ENCODE measurements at regions not wholly inside any gene's neighbourhood (a gene's known extent, or its start where the extent isn't known, plus 50 kb on each side); places are given as distances from the start of the nearest gene placed in this dataset.

DNA sequence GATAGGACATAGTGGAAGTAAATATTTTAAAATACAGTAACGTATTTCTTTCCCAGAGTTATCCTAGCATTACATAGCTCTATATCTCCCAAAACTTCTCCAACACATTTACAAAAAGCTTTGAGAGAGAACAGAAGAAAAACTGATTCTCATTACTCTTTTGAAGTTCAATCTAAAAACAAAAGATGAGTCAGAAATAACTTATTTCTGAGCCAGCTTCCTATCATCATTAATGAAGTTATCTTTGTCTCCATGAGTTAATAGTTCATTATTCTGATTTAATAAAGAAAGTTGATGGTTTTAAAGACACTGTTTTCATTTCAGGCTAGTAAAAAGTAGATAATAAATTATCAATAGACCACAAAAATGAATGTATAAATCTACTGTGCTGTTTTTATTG lies 446.7 kb upstream of the SPRY2 start:
- ATAC-seq: no peak
- no peak for DNase-seq (ENCODE audit: low spot score in 2 of 2)
- Mint-ChIP-seq H3K9me3 (peaks cover 8 to 14% of the 10 kb centered on the region in 2 donors), H3K36me3 (no peaks in the 10 kb centered on the region), H3K27ac (no peak overlapping the region)

DNA sequence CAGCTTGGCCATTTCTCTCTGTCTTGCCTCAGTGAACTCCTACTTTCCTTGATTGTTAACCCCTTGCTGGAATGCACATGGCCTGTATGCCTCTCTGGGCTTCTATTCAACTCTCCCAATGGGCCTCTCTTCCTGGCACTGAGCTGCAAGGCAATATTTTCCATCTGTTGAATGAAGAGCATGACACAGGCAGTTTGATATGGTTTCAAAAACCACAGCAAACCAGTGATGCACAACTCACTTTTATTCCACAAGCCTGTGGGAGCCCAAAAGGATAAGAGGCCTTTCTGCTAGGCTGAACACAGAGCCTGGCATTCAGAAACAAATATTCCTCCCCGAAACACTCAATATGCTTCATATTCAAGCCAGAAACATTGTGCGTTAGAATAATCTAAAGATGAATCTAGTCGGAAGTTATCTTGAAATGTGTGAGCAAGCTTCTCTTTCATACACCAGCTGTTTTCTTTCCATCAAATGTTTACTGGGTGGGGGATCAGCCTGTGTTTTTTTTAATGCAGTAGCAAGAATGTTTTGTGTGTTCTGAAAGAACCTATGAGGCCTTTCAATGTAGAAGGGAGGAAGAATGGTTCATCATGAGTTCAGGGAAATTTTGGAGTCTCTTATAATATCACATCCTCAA lies 443.1 kb upstream of the SPRY2 start:
- DNase-seq (ENCODE audit: low spot score in 2 of 2) (no peak), ATAC-seq (no peak)
- H3K36me3 Mint-ChIP-seq: no peaks in the 10 kb centered on the region
- H3K9me3 Mint-ChIP-seq: peaks cover 0 to 4% of the 10 kb centered on the region in 2 donors
- no peak overlapping the region for H3K27ac Mint-ChIP-seq

DNA sequence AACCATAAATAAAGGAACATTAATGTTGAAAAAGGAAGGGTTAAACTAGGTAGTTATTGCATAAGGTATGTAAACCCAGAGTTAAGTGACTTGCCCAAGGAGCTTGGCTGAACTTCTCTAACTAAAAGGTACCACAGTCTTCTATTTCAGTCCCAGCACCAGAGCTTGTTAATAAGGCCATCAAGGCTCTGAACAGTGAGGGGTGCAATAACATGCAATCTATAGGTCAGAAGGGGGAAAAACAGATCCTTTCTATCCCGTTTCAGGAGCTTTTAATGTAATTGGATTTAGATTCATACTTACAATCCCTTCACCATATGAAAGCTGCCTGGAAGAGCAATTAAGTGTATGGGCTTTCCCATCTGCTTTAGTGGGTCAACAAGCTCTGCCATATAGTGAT lies 441.5 kb upstream of the SPRY2 start:
- Mint-ChIP-seq H3K36me3 (no peaks in the 10 kb centered on the region), H3K9me3 (peaks cover 0 to 4% of the 10 kb centered on the region in 2 donors), H3K27ac (no peak overlapping the region)
- no peak for ATAC-seq
- no peak for DNase-seq (ENCODE audit: low spot score in 2 of 2)

DNA sequence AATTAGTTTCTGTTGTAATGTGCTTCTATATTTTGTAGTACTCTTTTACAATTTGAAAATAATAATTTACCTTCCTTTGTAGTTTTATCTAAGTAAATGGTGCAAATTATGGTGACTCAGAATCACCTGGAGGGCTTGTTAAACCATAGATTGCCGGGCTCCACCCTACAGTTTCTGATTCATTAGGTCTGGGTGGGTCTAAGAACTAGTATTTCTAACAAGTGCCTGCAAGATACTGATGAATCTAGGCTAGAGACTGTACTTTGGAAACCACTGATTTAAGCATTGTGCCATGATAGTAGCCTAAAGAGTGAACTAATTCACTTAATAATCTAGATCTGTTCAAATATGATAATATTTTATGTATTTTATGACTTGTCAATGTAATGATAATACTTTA lies 437.4 kb upstream of the SPRY2 start:
- DNase-seq (ENCODE audit: low spot score in 2 of 2) (no peak), ATAC-seq (no peak)
- no peak overlapping the region for H3K27ac Mint-ChIP-seq
- peaks cover 0 to 4% of the 10 kb centered on the region in 2 donors for H3K36me3 Mint-ChIP-seq
- H3K9me3 Mint-ChIP-seq: peaks cover 5 to 6% of the 10 kb centered on the region in 2 donors

DNA sequence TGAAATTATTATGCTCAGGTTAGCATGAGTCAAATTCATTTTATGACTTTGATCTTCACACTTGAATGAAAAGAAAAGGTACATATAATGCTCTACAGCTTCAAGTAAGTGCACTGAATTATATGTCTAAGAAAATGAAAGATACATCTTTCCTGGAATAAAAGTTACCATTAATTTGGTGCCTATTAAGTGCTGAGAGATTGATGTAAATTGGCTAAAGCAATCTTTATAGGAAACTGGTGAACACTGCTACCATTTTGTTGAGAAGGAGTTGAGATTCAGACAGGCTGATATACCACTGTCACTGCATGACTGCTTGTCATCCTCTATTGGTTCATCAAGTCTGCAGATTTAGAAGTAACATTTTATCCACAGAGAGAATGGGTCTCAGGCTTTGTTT lies 416.8 kb upstream of the SPRY2 start:
- Mint-ChIP-seq H3K36me3 (peaks cover 0 to 4% of the 10 kb centered on the region in 2 donors), H3K9me3 (peaks cover 4 to 11% of the 10 kb centered on the region in 2 donors), H3K27ac (no peak overlapping the region)
- ATAC-seq (no peak), DNase-seq (ENCODE audit: low spot score in 2 of 2) (no peak)

DNA sequence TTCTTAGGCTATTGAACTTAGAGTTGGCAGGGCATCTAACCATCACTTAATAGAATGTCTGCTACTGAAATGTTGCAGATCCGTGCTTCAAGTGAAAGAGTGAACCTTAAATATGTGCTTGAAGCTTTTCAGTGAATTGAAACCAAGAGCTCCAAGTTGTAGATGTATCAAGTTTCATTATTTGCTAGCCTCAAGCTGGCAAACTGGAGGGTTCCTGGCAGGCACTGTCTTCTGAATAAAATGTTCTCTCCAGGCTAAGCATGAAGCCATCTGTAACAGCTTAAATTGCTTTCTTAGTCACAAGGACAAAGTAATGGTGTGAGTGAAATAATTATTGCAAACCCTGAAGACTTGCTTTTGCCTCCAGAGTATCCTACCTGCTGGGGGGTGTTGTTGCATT lies 415.0 kb upstream of the SPRY2 start:
- no peak for ATAC-seq
- no peak for DNase-seq (ENCODE audit: low spot score in 2 of 2)
- Mint-ChIP-seq H3K36me3 (peaks cover 0 to 4% of the 10 kb centered on the region in 2 donors), H3K27ac (no peak overlapping the region), H3K9me3 (peaks cover 6 to 21% of the 10 kb centered on the region in 2 donors)

DNA sequence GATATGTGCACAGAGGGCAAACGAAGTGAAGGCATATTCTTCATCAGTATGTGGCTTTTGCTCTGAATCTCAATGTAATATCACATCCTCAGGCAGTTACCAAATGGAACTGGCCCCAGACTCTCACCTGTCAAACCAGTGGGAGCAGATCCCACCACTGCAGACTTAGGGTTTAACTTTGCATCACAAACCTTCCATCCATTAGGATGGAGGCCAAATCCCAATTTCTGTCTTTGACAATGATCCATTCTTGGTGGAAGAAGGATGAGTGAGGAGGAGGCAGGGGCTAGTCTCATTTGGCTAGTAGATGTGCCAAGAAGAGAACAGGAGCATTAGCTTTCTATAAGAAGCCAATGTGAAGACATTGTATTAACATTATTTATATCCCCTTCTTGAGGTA lies 413.5 kb upstream of the SPRY2 start:
- DNase-seq (ENCODE audit: low spot score in 2 of 2) (no peak), ATAC-seq (no peak)
- Mint-ChIP-seq H3K9me3 (peaks cover 6 to 18% of the 10 kb centered on the region in 2 donors), H3K27ac (no peak overlapping the region), H3K36me3 (peaks cover 0 to 4% of the 10 kb centered on the region in 2 donors)

DNA sequence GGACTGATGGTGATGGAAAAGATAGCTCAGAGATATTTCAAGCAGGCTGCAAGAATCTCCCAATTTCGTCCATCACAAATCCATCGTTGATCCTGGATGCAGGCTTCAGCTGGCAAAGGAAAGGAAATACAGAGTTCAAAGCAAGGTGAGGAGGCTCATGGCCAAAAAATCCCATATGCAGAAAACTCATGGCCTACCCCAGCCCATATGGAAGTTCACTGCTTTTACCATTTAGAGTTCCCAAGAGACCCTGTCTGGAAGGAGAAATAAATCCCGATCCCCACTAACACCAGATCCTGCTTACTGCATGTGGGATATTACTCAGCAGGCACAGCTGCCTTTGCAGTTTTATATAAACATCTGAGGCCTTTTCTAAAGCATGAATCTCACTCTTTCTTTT lies 412.9 kb upstream of the SPRY2 start:
- no peak overlapping the region for H3K27ac Mint-ChIP-seq
- ATAC-seq: no peak
- no peak for DNase-seq (ENCODE audit: low spot score in 2 of 2)
- peaks cover 6 to 18% of the 10 kb centered on the region in 2 donors for H3K9me3 Mint-ChIP-seq
- H3K36me3 Mint-ChIP-seq: peaks cover 0 to 4% of the 10 kb centered on the region in 2 donors

DNA sequence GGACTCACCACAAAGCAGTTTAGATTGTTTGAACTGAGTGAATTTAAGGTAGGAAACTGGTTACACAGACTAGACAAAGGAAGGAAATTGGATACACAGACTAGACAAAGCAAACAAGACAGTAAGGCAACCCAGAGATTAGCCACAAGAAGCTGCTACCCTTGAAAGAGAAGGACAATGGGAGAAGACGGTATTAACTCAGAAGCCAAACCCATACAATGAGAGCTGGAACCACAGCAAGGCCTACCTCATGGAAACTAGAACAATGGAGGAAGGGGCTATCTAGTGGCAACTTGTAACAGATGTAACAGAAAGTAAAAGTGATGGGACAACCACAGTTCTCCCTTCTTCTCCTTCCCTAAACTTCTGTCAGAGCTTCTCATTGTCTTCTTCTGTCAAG lies 410.9 kb upstream of the SPRY2 start:
- ATAC-seq (no peak), DNase-seq (ENCODE audit: low spot score in 2 of 2) (no peak)
- Mint-ChIP-seq H3K36me3 (peaks cover 0 to 4% of the 10 kb centered on the region in 2 donors), H3K27ac (no peak overlapping the region), H3K9me3 (peaks cover 7 to 18% of the 10 kb centered on the region in 2 donors)

DNA sequence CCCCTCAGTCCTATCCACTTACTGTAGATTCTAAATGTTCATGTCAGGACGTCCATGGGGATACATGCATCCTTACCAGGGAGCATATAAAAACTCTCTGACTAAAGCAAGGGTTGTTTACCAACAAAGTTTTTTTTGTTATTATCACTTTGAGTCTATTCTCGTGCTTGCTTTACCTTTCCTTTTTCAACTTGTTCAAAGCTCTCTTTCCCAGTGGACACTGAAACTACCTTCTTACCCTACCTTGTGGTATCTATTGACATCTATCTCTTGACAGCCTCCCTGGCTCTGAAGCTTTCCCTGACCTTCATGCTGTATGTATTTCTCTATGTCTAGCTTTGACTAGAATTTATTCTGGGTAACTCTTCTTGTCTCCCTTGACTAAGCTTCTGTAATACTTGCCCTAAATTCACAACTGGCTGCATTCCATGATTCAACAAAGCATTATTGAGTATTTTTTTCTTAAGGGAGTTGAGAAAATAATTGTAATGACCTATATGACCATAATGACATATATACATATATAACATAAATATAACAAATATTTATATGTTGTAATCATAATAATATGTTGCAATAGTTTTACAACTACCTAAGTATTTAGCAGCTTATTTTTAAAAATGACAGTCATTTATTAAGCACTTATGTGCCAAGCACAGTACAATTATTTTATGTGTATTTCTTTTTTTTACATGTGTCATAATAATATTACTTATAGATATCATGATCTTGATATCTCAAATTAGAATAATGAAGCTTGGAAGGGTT lies 403.4 kb upstream of the SPRY2 start:
- DNase-seq (ENCODE audit: low spot score in 2 of 2): no peak
- Mint-ChIP-seq H3K27ac (no peak overlapping the region), H3K36me3 (no peaks in the 10 kb centered on the region)

DNA sequence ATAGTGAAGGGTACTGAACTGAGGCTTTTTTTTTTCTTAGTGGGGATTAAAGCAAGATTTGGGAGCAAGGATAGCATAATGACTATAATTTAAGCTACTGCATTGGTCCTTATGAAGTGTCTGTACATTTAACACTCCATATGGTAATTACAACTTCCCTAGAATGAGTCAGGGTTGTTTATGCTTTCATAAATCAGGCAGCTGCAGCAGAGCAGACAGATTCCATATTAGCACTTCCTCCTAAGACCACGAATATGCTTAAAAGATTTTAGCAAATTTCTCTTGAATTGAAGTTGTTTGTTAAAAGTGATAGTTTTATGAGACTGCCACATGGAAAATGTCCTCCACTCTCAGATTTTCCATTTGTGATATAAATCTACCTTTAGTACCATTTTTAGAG lies 401.1 kb upstream of the SPRY2 start:
- no peak for ATAC-seq

More for the DNA sequence above, 403.4 kb upstream of the SPRY2 start:
- ATAC-seq: no peak
- peaks cover 5 to 9% of the 10 kb centered on the region in 2 donors for H3K9me3 Mint-ChIP-seq

DNA sequence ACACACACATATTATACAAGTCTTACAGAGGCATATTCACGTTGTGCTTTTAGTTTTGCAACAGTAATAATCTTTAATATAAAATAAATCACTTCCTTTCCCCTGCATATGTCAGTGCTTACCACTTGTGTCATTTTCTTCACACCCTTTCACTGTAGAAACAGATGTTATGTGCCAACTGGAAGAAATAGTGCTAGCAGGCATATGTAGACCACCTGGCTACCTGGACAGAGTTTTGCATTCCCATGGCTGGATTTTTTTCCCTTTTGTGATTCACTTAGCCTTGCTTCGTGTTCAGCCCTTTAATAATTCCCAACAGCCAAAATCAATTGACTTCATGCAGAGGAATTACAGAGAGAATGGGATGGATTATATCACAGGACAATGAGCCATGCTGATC lies 399.1 kb upstream of the SPRY2 start:
- no peak for ATAC-seq
- Mint-ChIP-seq H3K27ac (no peak overlapping the region), H3K36me3 (no peaks in the 10 kb centered on the region), H3K9me3 (peaks cover 12 to 25% of the 10 kb centered on the region in 2 donors)
- no peak for DNase-seq (ENCODE audit: low spot score in 2 of 2)

More for the DNA sequence above, 401.1 kb upstream of the SPRY2 start:
- no peak for DNase-seq (ENCODE audit: low spot score in 2 of 2)
- no peaks in the 10 kb centered on the region for H3K36me3 Mint-ChIP-seq
- peaks cover 13 to 21% of the 10 kb centered on the region in 2 donors for H3K9me3 Mint-ChIP-seq
- no peak overlapping the region for H3K27ac Mint-ChIP-seq

DNA sequence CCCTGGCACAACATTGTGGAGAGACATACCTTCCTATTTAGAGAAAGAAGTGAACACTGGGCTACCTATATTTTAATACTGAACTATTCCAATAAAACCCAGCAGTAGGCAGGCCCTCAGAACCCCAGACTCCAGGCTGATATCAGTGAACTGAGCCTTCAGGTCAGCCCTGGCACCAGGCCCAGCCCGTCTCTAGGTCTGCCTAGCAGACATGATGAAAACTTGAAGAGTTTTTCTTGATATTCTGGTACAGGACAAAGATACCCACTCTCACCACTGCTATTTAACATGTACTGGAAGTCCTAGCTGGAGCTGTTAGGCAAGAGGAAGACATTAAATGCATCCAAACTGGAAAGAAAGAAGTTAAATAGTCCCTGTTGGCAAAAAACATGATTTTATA lies 396.6 kb upstream of the SPRY2 start:
- Mint-ChIP-seq H3K9me3 (peaks cover 15 to 27% of the 10 kb centered on the region in 2 donors), H3K27ac (no peak overlapping the region), H3K36me3 (peaks cover 0 to 10% of the 10 kb centered on the region in 2 donors)
- ATAC-seq (no peak), DNase-seq (ENCODE audit: low spot score in 2 of 2) (no peak)

DNA sequence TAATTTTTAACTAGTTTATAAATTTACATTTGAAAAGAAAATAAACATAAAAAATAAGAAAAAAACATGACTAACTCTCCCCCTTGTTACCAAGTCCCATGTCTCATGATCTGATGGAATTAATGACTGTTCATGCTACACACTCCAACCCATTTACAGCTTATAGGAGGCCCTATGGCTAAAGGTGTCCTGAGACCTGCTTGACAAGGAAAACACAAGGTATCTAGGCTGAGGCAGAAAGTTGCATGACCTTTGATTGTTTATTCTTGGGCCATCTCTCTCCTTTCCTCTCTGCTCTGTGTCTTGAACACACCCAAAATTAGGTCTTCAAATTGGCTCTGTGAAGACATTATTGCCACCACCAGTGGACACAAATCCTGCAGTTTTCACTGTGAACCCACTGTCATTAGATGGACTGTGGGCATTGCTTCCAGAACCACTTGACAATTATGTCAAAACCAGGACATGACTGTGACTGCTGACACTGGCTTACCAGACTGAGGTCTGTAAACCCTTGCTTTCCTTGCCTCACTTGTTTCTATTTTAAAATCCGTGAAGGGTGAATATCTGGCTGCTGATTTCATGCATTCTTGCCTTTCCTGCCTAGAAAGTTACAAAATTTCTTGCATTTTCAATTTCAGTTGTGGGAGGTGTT lies 386.5 kb upstream of the SPRY2 start:
- peaks cover 0 to 11% of the 10 kb centered on the region in 2 donors for H3K36me3 Mint-ChIP-seq
- H3K9me3 Mint-ChIP-seq: peaks cover 14 to 23% of the 10 kb centered on the region in 2 donors
- H3K27ac Mint-ChIP-seq: no peak overlapping the region
- DNase-seq (ENCODE audit: low spot score in 2 of 2) (no peak), ATAC-seq (no peak)

DNA sequence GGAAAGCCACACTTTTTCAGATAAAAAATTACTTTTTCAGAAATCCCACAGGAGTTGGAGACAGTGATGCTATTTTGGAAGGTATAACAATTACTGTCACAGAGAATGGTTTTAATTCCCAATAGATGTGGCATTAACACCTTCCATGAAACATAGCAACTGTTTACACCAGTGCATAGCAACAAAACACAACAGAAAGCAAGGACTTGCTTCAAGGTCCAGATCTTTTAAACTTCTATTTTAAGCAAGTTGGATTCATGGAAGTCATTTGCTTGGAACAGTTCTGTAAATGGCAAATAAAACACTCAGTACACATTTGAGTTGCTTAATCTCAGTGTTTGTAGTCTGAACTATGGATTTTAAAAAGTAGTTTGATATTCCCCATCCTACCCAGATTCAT lies 385.9 kb upstream of the SPRY2 start:
- Mint-ChIP-seq H3K9me3 (peaks cover 14 to 23% of the 10 kb centered on the region in 2 donors), H3K27ac (no peak overlapping the region), H3K36me3 (peaks cover 0 to 8% of the 10 kb centered on the region in 2 donors)
- no peak for ATAC-seq
- no peak for DNase-seq (ENCODE audit: low spot score in 2 of 2)

DNA sequence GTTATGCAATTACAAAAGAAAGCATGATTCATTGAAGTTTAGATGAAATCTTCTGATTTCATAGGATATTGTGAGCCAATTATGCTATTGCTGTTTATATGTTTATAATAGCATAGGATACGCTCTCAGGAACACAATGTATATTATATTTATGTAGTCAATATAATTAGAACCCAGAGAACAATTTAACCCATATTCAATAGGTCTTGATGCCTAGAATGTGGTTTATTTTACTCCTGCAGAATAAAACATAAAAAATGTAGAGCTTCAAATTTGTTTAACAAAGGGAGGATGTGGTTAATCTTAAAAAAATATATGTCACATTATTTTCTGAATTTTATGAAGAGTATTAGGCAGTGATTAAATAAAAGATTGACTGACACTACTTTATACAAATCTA lies 380.8 kb upstream of the SPRY2 start:
- H3K36me3 Mint-ChIP-seq: peaks cover 0 to 4% of the 10 kb centered on the region in 2 donors
- peaks cover 7 to 12% of the 10 kb centered on the region in 2 donors for H3K9me3 Mint-ChIP-seq
- no peak for ATAC-seq
- DNase-seq (ENCODE audit: low spot score in 2 of 2): no peak
- H3K27ac Mint-ChIP-seq: no peak overlapping the region

DNA sequence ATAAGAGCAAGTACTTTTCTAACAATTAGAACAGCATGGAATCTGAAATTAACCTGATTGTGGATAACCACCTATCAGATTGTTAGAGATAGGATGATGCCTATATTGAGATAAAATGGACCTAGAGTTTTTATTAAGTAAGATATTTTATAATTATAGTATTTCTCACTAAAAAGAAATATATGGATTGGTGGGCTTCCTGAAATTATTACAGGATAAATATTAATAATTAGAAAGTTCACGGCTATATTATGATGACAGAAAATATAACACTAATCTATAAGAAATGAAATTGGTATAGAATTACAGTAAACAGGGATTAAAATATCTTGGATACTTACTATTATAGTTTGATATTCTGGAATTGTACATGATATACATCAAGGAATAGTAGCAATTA lies 378.0 kb upstream of the SPRY2 start:
- ATAC-seq (no peak), DNase-seq (ENCODE audit: low spot score in 2 of 2) (no peak)
- Mint-ChIP-seq H3K9me3 (peaks cover 11 to 17% of the 10 kb centered on the region in 2 donors), H3K27ac (no peak overlapping the region), H3K36me3 (peaks cover 0 to 4% of the 10 kb centered on the region in 2 donors)
